NT2/D1 (cell line): ENCODE measurements at regions not wholly inside any gene's neighbourhood (a gene's known extent, or its start where the extent isn't known, plus 50 kb on each side); places are given as distances from the start of the nearest gene placed in this dataset.

Experiments
- YY1 ChIP-seq: IDR thresholded peaks from 2 replicates; pipeline ENCODE4 v1.6.1; 2011; ENCODE audit not compliant: insufficient read length, insufficient read depth
- ZNF274 ChIP-seq: IDR thresholded peaks from 2 replicates; pipeline ENCODE4 v1.6.1; 2011; ENCODE audit warnings: mild to moderate bottlenecking, low read depth, low read length

GRCh38 chr6:147099974-147100373 is 104.2 kb upstream of the STXBP5 start:
- TF ChIP-seq YY1, result no peak
- TF ChIP-seq ZNF274, result no peak
